Renal cortical epithelial cell (primary cell): ENCODE measurements at regions not wholly inside any gene's neighbourhood (a gene's known extent, or its start where the extent isn't known, plus 50 kb on each side); places are given as distances from the start of the nearest gene placed in this dataset.
"Not testable (repeated sequence)": the region's sequence is repeated elsewhere in the genome, so short reads cannot be mapped to it uniquely, and the experiment has no call there.

ENCODE experiments used
- DNase-seq: peaks from one replicate; pipeline ENCODE4 v3.0.0-alpha.2; 2011; ENCODE audit warnings: low read depth

- no peak for DNase-seq
These were observed 172.3 kb downstream of the LNPK start for GRCh38 chr2:175829741-175830140.

GRCh38 chr2:175827856-175828255 is 174.2 kb downstream of the LNPK start:
- no peak for DNase-seq

- no peak for DNase-seq
These were observed 177.8 kb downstream of the LNPK start for GRCh38 chr2:175824243-175824642.

GRCh38 chr2:175823707-175824073 is 178.4 kb downstream of the LNPK start:
- DNase-seq = no peak

- no peak for DNase-seq
These were observed 178.9 kb downstream of the LNPK start for GRCh38 chr2:175823002-175823706.

GRCh38 chr2:175817221-175817620 is 184.8 kb downstream of the LNPK start:
- DNase-seq = no peak

- no peak for DNase-seq
These were observed 186.5 kb downstream of the LNPK start for GRCh38 chr2:175815537-175815936.

GRCh38 chr2:175811971-175812370 is 190.1 kb downstream of the LNPK start:
- DNase-seq = no peak

GRCh38 chr2:175808858-175809257 is 193.2 kb downstream of the LNPK start:
- DNase-seq = no peak

- DNase-seq = no peak
These were observed 194.0 kb downstream of the LNPK start for GRCh38 chr2:175808078-175808477.

- no peak for DNase-seq
These were observed 194.8 kb downstream of the LNPK start for GRCh38 chr2:175807031-175807873.

- no peak for DNase-seq
These were observed 195.5 kb downstream of the LNPK start for GRCh38 chr2:175806570-175806969.

GRCh38 chr2:175806125-175806490 is 196.0 kb downstream of the LNPK start:
- no peak for DNase-seq

- no peak for DNase-seq
These were observed 196.5 kb downstream of the LNPK start for GRCh38 chr2:175805442-175806124.

- no peak for DNase-seq
These were observed 197.9 kb downstream of the LNPK start for GRCh38 chr2:175804122-175804521.

- not testable (repeated sequence) for DNase-seq
These were observed 205.6 kb downstream of the LNPK start for GRCh38 chr2:175796422-175796821.

GRCh38 chr2:175793648-175794047 is 208.4 kb downstream of the LNPK start:
- DNase-seq = no peak

- no peak for DNase-seq
These were observed 209.2 kb downstream of the LNPK start for GRCh38 chr2:175792881-175793280.

- DNase-seq = no peak
These were observed 209.9 kb downstream of the LNPK start for GRCh38 chr2:175792199-175792598.

- DNase-seq = no peak
These were observed 215.5 kb downstream of the LNPK start for GRCh38 chr2:175786471-175787124.

- not testable (repeated sequence) for DNase-seq
These were observed 224.7 kb downstream of the LNPK start for GRCh38 chr2:175777337-175777736.

GRCh38 chr2:175769200-175769599 is 232.9 kb downstream of the LNPK start:
- DNase-seq = no peak
